Endothelial cell of umbilical vein (primary cell): ENCODE measurements at regions not wholly inside any gene's neighbourhood (a gene's known extent, or its start where the extent isn't known, plus 50 kb on each side); places are given as distances from the start of the nearest gene placed in this dataset.

Experiments
- BruUV-seq: library from RNA; stranded (reverse); fragments of 400-500 nt; replicated peaks from 2 replicates; lab custom pipeline; 2021; lab: Mats Ljungman, UMichigan
- CTCF ChIA-PET: fragments of 300-600, 350-600 bp; sonication (Branson Sonifier 250); formaldehyde crosslinking; loops from one replicate; lab custom pipeline; 2021; ENCODE audit warnings: antibody characterized with exemption, inconsistent platforms; lab: Charles Lee
- POLR2A ChIA-PET: fragments of 300-600, 350-600 bp; sonication (Branson Sonifier 250); formaldehyde crosslinking; loops from one replicate; lab custom pipeline; 2021; ENCODE audit warnings: antibody characterized with exemption, inconsistent platforms; lab: Charles Lee
- DNase-seq: peaks from one replicate; pipeline ENCODE4 v3.0.0-alpha.2; 2011; ENCODE audit warnings: low read depth, low spot score
- FAIRE-seq: peaks from 2 replicates; lab custom pipeline; 2011; peaks lifted over from hg19 to GRCh38; lab: Jason Lieb, UNC
- H2AFZ ChIP-seq: 2 replicates; pipeline ENCODE4 v1.6.0; 2012; ENCODE audit warnings: low read depth, low read length, control low read depth, inconsistent platforms
- H3K27ac ChIP-seq: 2 replicates; pipeline ENCODE4 v1.5.1; 2011; ENCODE audit warnings: low read depth, mild to moderate bottlenecking, control low read depth, low read length, moderate library complexity; ENCODE audit not compliant: insufficient read depth
- H3K27me3 ChIP-seq, 2 experiments: 2 replicates each; pipeline versions ENCODE4 v1.6.0 to v1.6.1; 2011; ENCODE audit warnings: low read length in 2 of 2, mixed read lengths in 1 of 2; ENCODE audit not compliant: control insufficient read depth in 2 of 2, insufficient read depth in 2 of 2
- H3K36me3 ChIP-seq, 2 experiments: 2 replicates in 1 of 2; 3 replicates in 1 of 2; pipeline ENCODE4 v1.5.1; 2011; ENCODE audit warnings: low read length in 2 of 2, mild to moderate bottlenecking in 1 of 2, moderate library complexity in 1 of 2; ENCODE audit not compliant: control insufficient read depth in 2 of 2, insufficient read depth in 2 of 2; ENCODE audit errors: extremely low read depth in 1 of 2
- H3K4me1 ChIP-seq: 3 replicates; pipeline ENCODE4 v1.5.1; 2011; ENCODE audit warnings: mild to moderate bottlenecking, low read length; ENCODE audit not compliant: control insufficient read depth, insufficient read depth; ENCODE audit errors: extremely low read depth
- H3K4me2 ChIP-seq: 2 replicates; pipeline ENCODE4 v1.6.1; 2011; ENCODE audit warnings: low read length, control low read depth, mixed read lengths; ENCODE audit not compliant: insufficient read depth
- H3K4me3 ChIP-seq, 3 experiments: fragments of 200-600 bp in 1 of 3; sonication (generic), shearing (Covaris generic) in 1 of 3; replicated peaks in 1 of 3; 2 replicates each; pipeline ENCODE4 v1.5.1; 2011 to 2016; ENCODE audit warnings: control low read depth in 3 of 3, low read length in 3 of 3, mild to moderate bottlenecking in 2 of 3, inconsistent platforms in 1 of 3, low read depth in 1 of 3, moderate library complexity in 1 of 3; ENCODE audit not compliant: insufficient read depth in 1 of 3
- H3K79me2 ChIP-seq: 2 replicates; pipeline ENCODE4 v1.6.0; 2012; ENCODE audit warnings: low read length, inconsistent platforms; ENCODE audit not compliant: control insufficient read depth, insufficient read depth
- H3K9ac ChIP-seq: replicated peaks from 2 replicates; pipeline ENCODE3; 2011; ENCODE audit warnings: low read length, control low read depth; ENCODE audit not compliant: insufficient read depth; ENCODE audit errors: extremely low read depth
- H3K9me1 ChIP-seq: replicated peaks from 3 replicates; pipeline ENCODE4 v1.6.0; 2011; ENCODE audit warnings: mild to moderate bottlenecking, low read length; ENCODE audit not compliant: control insufficient read depth, insufficient read depth; ENCODE audit errors: extremely low read depth
- H3K9me3 ChIP-seq: replicated peaks from 2 replicates; pipeline ENCODE4 v1.5.1; 2012; ENCODE audit warnings: low read length, inconsistent platforms; ENCODE audit not compliant: control insufficient read depth, insufficient read depth
- H4K20me1 ChIP-seq: replicated peaks from 2 replicates; pipeline ENCODE3; 2011; ENCODE audit warnings: mild to moderate bottlenecking, low read length; ENCODE audit not compliant: control insufficient read depth, insufficient read depth; ENCODE audit errors: extremely low read depth
- CTCF ChIP-seq, 2 donors: IDR thresholded peaks; 1 replicate in 1 of 2; 2 replicates in 1 of 2; pipeline ENCODE4 v1.5.1; 2011; ENCODE audit warnings: low read length in 2 of 2, mild to moderate bottlenecking in 2 of 2, moderate library complexity in 2 of 2, control low read depth in 1 of 2, inconsistent platforms in 1 of 2, low read depth in 1 of 2; ENCODE audit not compliant: insufficient read depth in 1 of 2; ENCODE audit errors: extremely low read depth in 1 of 2
- EZH2 ChIP-seq: IDR thresholded peaks from 2 replicates; pipeline ENCODE4 v1.6.1; 2012; ENCODE audit warnings: borderline replicate concordance, low read depth, mild to moderate bottlenecking, moderate library complexity, low read length, inconsistent platforms; ENCODE audit not compliant: severe bottlenecking
- FOS ChIP-seq: IDR thresholded peaks from 2 replicates; pipeline ENCODE4 v1.6.1; 2011; ENCODE audit warnings: mild to moderate bottlenecking, low read length, moderate library complexity, borderline replicate concordance; ENCODE audit not compliant: insufficient read depth
- GATA2 ChIP-seq: IDR thresholded peaks from 2 replicates; pipeline ENCODE4 v1.7.0; 2011; ENCODE audit warnings: low read depth, mild to moderate bottlenecking, moderate library complexity, mixed read lengths, low read length; ENCODE audit not compliant: insufficient read length, insufficient read depth
- JUN ChIP-seq: IDR thresholded peaks from 2 replicates; pipeline ENCODE4 v1.6.1; 2011; ENCODE audit warnings: borderline replicate concordance, low read depth; ENCODE audit not compliant: insufficient read length, insufficient read depth
- MYC ChIP-seq: IDR thresholded peaks from one replicate; pipeline ENCODE4 v1.6.1; 2011; ENCODE audit warnings: mild to moderate bottlenecking, low read depth, low read length
- POLR2A ChIP-seq: IDR thresholded peaks from 2 replicates; pipeline ENCODE4 v1.6.1; 2012; ENCODE audit warnings: low read depth, mild to moderate bottlenecking, control low read depth, low read length
- POLR2AphosphoS5 ChIP-seq: IDR thresholded peaks from 2 replicates; pipeline ENCODE4 v1.6.1; 2012; ENCODE audit warnings: low read depth, mild to moderate bottlenecking, control low read depth, low read length, moderate library complexity; ENCODE audit not compliant: insufficient read depth
- dilution Hi-C: fragments of 300-500 bp; cut with MboI; formaldehyde crosslinking; loops from one replicate; pipeline ENCODE4 v1.15.0; 2019; ENCODE audit warnings: low sequenced_read_pairs; ENCODE audit not compliant: extremely low pct_ligation_motif_present
- intact Hi-C: fragments of 100-400 bp; cut with micrococcal nuclease; formaldehyde crosslinking; loops from one replicate; pipeline ENCODE4 v1.10.0; 2022

DNA sequence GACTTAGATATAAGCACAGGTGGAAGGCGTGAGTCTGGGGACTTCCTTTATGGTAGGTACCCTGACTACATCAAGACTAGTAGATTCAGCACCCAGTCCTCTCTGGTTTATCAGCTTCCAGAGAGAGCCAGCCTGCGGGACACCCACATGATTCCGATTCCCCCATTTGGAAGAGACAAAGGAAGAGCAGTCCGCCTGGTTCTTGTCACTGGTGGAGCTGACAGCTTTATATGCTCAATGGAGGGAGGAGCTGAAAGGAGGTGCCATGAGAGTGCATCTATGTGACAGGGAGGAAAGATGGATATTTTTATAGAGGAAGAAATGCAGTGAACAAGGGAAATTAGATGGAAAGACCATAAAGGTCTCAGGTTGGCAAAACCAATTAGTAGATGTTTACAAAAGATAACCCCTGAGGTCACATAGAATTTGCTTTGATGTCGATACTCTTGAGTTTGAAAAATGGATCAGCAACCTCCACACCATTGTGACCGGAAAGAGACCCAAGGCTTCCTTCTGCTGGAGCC lies 437.7 kb downstream of the PMP22 start:
- Histone ChIP-seq H3K36me3 (no peaks in the 10 kb centered on the region), H3K4me2 (no peak overlapping the region), H3K27me3 (no peaks in the 10 kb centered on the region), H3K27ac (no peak overlapping the region), H3K9me1 (no peaks in the 10 kb centered on the region), H3K4me1 (no peaks in the 10 kb centered on the region), H3K4me3 (no peak overlapping the region), H3K9ac (no peak overlapping the region), H3K79me2 (no peaks in the 10 kb centered on the region), H3K9me3 (peaks cover 2% of the 10 kb centered on the region), H4K20me1 (no peaks in the 10 kb centered on the region), H2AFZ (no peak overlapping the region)
- CTCF ChIA-PET: no interaction called here
- TF ChIP-seq POLR2AphosphoS5 (no peak), POLR2A (no peak), CTCF (IDR thresholded peaks at IDR 0.05; ENCODE audit: extremely low read depth in 1 of 2, insufficient read depth in 1 of 2, low read depth in 1 of 2, low read length in 2 of 2) (no peak), JUN (no peak), MYC (no peak), FOS (no peak), EZH2 (no peak), GATA2 (no peak)
- POLR2A ChIA-PET: no interaction called here
- no TSS peak for BruUV-seq
- FAIRE-seq: no peak
- dilution Hi-C loops: no loop called here
- no peak for DNase-seq
- intact Hi-C loops: no loop called here
